Prostate gland (tissue), 2 donors: ENCODE measurements at regions not wholly inside any gene's neighbourhood (a gene's known extent, or its start where the extent isn't known, plus 50 kb on each side); places are given as distances from the start of the nearest gene placed in this dataset.

Experiments
- POLR2A ChIP-seq: fragments of 450-650 bp; IDR thresholded peaks from one replicate; pipeline ENCODE4 v1.6.1; 2016; ENCODE audit warnings: antibody characterized with exemption, mild to moderate bottlenecking
- TF ChIP-seq, protein P1 (sequence below), 4 experiments: fragments of 200-600 bp in 2 of 4; fragments of 450-650 bp in 2 of 4; sonication (generic) in 2 of 4; IDR thresholded peaks; 1 replicate in 3 of 4; 2 replicates in 1 of 4; pipeline ENCODE4 v1.5.1; 2016 to 2019; ENCODE audit warnings: antibody characterized with exemption in 4 of 4, mild to moderate bottlenecking in 2 of 4, moderate library complexity in 2 of 4

DNA sequence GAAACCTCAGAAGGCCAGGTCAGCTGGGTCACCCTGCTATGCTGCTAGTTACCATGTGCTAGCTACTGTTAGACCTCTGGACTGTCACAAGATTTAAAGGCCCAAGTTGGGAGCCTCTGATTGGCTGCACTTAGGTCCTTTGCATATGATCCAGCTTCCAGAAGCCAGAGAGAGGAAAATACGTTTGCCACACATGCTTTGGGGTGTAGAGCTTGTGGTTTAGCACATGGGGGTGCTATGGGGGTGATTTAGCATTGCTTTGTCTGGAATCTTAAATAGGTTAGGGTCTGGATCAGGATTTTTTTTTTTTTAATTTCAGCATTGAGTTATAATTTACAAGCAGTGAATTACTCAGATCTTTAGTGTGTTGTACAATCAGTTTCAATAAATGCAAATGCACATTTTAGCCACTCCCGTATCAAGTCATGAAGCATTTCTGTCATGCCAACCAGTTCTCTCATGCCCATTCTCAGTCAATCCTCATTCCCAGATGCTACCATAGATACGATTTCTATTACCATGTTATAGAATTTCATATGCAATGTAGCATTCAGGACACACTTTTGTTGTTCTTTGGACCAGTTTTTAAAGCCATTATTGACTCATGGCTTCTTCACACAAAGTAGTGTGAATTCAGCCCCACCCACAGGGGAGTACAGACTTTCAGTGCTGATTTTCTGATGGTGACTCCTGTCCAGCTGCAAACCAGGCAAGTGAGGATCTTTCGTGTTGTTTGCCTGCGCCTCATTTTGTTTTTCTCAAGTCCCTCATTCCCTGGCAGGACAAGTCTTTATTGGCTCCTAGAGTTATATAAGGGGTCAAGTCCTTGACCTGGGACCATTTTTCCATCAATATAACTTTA lies 250.4 kb downstream of the LRRC70 start:
- TF ChIP-seq, protein P1, sequence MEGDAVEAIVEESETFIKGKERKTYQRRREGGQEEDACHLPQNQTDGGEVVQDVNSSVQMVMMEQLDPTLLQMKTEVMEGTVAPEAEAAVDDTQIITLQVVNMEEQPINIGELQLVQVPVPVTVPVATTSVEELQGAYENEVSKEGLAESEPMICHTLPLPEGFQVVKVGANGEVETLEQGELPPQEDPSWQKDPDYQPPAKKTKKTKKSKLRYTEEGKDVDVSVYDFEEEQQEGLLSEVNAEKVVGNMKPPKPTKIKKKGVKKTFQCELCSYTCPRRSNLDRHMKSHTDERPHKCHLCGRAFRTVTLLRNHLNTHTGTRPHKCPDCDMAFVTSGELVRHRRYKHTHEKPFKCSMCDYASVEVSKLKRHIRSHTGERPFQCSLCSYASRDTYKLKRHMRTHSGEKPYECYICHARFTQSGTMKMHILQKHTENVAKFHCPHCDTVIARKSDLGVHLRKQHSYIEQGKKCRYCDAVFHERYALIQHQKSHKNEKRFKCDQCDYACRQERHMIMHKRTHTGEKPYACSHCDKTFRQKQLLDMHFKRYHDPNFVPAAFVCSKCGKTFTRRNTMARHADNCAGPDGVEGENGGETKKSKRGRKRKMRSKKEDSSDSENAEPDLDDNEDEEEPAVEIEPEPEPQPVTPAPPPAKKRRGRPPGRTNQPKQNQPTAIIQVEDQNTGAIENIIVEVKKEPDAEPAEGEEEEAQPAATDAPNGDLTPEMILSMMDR (IDR thresholded peaks at IDR 0.05) = no peak
- no peak for TF ChIP-seq POLR2A
